Stimulated activated CD4-positive, alpha-beta T cell treated with anti-CD3 and anti-CD28 coated beads, Interleukin-15, amount 100 ng/mL, for 48 hours (primary cell): ENCODE measurements at regions not wholly inside any gene's neighbourhood (a gene's known extent, or its start where the extent isn't known, plus 50 kb on each side); places are given as distances from the start of the nearest gene placed in this dataset.

Experiments used
- DNase-seq, 2 donors: peaks; one replicate each; pipeline ENCODE4 v3.0.0-alpha.2; 2020; ENCODE audit warnings: low read depth in 2 of 2

DNA sequence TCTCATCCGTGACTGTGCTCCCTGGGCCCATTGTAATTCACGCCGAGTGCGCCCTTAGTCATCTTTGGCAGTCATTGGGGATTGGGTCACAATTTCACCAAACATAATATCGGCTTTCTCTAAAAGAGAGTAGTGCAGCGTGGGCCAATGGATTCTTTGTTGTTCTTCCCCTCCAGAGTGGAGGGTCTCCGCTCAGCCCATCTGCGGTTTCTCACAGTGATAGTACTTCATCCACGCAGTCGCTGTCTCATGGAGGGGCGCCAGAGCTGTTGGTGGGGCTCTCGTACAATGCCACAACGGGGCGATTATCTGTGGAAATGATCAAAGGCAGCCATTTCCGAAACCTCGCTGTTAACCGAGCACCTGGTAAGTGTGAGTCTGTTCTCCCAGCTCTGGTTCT lies 321.8 kb downstream of the SNAPC1 start:
- DNase-seq, result no peak

DNA sequence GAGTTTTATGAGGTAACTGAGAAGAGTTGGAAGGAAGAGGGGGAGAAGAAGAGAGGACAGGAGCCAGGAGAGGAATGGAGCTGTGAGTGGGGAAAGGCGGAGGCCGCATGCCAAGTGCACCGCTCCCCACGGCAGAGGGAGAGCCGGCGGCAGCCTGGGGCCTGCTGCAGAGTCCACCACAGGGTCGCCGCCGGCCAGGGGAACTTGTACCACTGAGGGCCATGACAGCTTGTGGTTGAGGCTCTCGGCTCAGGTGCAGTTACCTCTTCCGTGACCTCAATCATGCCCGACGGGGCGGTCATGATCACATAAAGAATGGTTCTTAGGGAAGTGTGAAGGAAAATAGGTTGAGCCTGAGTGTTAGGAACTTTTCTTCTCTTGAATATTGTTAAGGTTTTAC lies 325.0 kb downstream of the SNAPC1 start:
- no peak for DNase-seq

DNA sequence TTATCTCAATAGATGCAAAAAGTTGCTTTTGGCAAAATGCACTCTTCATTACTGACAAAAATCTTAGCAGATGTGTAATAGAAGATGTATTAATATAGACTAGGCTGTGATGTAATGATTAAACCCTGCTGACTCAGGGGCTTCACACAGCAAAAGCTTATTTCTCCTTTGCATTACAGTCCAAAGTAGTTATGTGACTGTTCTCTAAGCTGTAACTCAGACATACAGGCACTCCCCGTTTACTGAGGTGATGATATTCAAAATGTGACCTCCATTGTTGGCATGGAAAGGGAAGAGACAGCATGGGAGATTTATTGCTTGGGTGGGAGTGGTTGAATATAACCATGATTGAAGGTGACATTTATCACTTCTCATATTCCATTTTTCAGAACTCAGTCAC lies 331.5 kb downstream of the SNAPC1 start:
- no peak for DNase-seq

DNA sequence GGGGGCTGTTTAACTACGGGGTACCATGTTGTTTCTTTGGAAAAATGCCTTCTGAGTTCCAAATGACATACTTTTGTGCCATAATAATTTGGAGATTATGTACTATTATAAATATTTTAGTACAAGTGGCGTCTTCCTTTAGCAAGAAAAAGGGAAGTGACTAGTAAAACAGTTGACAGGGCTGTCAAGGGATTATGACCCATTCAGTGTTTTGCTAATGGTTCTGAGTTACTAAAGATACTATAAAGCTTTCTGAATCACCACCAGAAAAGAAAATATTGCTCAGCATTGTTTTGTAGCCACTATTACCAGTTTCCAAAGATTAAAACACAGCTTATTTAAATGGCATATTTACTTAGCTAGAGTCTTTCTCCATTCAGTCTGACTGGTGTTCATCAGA lies 334.9 kb downstream of the SNAPC1 start:
- DNase-seq, result no peak

DNA sequence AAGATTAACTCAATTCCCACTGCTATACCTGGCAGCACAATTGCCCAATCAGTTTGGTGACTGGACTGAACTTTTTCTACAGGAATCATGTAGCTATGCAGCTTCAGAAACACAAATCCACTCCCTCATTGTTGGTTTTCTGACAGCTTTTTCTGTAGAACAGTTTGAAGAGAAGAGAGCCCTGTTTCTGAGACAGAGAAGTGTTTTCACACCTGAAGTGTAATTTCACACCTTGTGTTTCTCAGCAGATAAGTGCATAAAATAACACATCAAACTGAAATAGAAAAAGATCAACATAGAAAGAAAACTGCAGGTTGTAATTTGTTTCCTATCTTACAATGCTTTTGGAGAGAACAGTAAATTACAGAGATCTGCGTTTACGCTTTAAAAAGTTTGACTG lies 335.6 kb downstream of the SNAPC1 start:
- no peak for DNase-seq

DNA sequence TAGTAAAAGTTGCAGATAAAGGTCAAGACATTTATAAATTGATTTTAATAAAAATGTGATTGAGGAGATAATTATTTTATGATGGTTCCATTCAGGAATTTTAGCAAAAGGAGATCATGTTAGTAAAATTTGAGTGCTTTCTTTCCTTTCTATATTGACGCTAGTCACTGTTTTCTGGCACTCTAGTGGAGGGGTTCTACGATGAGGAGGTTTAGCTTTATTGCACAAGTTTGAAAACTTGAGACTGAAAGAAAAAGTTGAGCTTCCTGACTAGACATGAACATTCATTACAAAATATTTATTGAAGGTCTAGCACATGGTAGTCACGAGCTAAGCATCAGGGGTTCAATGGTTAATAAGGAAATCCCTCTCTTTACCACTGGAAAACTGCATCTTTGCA lies 336.1 kb downstream of the SNAPC1 start:
- DNase-seq, result no peak

DNA sequence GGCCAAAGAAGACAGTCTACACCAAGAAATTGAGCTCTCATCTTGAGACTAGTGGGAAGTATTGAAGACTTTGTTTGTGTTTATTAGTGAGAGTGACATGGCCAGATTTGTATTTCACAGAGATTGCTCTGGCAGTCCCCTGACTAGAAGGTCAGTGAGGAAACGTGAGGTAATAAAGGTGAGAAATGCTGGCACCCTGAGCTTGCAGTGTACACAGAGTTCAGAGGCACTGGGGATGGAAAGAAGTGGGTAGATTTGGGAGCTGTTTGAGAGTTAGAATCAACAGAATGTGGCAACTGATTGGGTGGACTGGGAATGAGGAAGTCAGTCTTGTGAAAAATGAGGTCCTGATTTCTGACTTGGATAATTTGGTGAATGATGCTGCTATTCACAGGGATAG lies 336.9 kb downstream of the SNAPC1 start:
- DNase-seq, result no peak

DNA sequence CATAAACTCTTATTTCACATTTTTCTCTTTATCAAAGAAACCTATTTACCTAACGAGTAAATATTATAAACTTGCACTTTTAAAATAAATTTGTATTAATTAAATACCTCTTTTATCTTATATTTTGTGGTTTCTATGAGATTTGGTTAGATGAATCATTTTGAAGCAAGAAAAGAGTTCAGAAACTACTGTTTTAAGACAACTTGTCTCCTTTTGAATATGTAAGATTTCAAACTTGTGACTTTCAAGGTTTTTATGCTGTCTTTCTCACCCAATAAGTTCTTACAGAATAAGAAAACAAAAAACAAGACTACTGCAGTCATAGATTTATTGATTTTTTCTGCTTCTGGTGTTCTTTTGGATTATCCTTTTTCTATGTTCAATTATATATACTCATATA lies 339.0 kb downstream of the SNAPC1 start:
- DNase-seq, result no peak

DNA sequence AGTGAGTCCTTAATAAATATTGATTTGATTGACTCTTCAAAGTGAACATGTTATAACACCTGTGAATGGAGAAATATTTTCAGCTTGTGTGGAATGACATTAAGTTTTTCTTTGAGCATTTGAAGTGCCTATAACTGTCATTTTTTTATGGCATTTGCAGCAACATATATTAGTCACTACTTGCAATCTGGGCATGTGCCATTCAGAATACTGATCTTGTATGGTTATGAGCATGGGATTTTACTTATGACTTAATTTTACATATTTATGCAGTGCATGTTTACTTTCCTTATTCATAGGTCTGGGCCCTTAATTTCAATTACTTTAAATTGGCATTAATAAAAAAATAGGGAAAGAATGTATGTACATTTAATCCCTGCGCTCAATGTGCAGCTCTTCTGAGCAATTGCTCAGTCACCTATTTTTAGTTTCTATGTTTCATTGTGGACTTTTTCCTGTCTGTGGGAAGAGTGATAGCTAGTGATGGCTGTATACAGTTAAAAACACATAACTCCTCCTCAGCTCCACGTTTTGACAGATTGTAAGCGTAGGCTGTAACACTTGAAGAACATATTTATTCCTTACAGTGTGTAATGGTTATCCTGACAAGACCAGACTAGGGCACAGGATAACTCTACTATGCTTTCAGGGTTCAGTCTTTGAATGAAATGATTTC lies 339.6 kb downstream of the SNAPC1 start:
- DNase-seq, result no peak

DNA sequence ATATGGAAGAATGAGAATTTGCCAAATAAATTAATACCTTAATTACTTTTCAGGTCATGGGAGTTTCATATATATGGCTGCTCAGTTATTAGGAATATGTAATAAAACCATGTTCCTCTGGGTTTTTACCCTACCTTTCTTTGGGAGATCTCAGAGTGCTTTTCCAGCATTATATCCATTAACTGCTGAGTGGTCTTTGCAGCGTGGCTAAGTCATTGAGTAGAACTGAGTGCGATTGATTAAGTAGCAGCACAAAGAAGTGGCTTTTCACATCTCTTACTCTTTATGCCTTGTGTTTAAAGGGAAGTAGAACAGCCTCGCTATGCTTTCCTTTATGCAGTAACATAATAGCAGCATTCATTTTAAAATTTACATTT lies 340.1 kb downstream of the SNAPC1 start:
- no peak for DNase-seq

DNA sequence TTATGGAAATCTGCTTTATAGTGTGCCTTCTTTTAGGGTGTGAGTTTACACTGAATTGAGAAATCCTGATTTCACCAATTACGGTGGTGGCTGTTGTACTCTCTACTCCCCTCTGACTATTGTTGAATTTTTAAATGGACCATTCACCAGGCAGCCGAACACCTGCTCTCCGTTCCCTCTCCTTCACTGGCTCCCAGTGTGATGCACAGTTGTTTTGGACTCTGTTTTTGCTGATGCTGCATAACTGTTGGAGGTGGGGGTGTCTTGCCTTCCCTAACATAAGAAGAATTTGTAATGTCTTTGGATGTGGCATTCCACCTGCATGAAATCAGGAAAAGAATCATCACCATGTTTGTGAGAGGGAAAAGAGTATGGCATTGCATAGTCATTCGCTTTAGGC lies 341.2 kb downstream of the SNAPC1 start:
- DNase-seq, result no peak

DNA sequence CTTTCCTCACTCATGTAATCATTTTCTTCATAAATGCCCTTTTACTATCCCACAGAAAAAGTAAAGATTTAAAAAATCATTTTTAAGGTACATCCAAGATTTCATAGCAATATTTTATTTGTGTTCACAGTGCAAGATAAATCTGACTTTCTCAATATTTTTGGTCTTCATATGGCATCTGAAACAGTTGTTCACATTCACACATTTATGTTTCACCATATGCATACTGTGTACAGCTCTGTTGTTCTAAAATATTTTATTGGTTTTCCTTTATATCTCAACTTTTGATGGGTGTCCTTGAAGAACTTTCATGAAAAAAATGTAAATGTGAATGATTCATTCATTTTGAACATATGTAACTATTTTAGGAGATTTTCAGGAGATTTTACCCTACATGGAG lies 348.7 kb downstream of the SNAPC1 start:
- no peak for DNase-seq

DNA sequence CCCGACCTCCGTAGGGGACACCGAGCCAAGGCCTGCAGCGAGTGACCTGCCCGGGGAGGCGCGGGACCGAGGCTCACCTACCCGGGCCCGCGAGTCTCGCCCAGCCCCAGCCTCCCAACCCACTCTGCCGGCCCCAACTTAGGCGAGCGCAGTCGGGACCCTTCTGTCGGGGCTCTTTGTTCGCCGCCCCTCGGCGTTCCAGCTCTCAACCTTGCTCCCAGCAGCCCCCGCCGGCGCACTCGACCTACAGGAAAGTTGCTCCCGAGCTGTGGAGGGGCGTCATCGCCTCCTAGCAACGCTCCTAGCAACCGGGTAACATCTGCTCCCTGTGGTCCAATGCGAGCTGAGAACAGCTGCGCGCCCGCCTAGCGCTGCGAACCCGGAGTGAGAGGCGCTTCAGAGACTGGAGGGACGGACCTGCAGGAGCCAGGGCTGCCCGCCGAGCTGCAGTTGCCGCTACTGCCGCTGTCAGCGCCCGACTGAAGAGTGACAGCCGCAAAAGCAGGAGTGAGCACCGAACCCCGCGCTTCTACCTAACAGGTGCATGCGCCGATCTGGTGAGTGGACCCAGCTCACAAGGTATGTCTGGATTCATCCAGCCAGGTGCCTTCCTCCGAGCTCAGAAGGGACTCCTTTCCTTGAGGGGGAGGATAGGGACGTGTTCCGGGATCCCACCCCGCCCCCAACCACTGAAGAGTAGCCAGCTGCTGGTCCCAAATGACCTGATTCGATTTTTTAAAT lies 355.0 kb downstream of the SNAPC1 start:
- DNase-seq, result peak; percentile 46 to 53

DNA sequence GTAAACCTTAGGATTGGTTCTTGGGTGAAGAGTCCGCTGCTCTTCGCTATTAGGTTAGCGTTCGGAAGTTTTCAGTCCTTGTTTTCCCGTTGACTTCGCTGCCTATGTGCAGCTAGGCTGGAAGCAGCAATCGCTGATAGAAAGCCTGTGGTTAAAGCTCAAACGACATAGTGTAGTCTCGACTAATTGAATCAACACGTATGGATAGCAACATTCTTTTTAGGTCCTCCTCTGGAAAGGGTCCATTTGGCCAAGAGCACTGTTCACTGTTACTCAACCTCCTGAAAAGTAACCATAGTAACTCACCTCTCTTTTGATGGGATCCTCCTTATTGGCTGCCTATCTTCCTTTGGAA lies 355.5 kb downstream of the SNAPC1 start:
- no peak for DNase-seq

DNA sequence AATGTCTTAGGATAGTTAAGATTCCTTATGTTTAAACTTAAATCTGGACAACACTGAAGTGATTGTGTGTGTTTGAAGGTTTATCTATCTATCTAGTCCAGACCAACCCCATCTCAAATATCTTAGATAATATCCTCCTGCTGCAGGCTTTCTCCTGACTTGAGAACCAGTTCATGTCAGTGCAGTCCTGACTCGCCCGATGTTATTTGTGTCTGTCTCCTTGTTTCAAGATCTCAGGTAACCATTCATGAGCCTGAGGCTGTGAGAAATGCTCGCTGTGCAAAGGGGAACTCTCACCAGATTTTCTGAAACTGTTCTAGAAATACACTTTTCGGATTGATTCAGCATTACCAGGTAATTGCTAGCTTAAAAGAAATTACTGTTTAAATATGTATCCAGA lies 356.2 kb downstream of the SNAPC1 start:
- no peak for DNase-seq

DNA sequence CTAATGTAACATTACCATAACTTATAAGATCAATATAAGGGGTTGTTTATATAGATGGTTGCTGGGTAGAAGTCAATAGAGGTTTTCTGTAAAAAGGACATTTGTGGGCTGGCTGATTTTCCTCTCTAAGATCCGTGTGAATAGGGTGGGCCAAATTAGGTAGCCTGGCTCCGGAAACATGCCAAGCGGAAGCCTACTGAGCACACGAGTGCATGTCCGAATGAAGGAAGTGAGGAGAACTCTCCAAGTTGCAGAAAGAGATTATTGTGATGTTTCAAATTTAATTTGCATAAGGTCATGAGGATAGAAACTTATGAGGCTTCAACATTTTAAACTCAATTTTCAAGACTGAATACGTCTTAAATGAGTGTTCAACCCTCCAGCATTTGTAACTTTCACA lies 356.7 kb downstream of the SNAPC1 start:
- no peak for DNase-seq

DNA sequence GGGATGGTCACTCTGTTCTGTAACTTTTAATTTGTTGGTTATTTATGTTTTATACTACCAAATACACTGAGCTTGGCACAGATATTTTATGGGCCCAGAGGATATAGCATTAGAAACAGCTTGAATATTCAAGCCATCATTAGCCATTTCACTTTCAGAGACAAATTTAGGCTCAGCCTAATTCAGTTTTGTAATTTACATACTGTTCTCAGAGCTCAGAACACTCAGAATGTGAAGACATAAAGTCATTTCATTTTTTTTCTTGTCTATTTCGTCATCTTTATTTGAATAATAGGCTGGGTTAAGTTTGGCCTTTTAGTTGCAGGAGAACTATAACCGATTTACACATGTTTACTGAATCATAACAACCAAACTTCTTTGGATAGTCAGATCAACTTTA lies 361.7 kb downstream of the SNAPC1 start:
- DNase-seq, result no peak

DNA sequence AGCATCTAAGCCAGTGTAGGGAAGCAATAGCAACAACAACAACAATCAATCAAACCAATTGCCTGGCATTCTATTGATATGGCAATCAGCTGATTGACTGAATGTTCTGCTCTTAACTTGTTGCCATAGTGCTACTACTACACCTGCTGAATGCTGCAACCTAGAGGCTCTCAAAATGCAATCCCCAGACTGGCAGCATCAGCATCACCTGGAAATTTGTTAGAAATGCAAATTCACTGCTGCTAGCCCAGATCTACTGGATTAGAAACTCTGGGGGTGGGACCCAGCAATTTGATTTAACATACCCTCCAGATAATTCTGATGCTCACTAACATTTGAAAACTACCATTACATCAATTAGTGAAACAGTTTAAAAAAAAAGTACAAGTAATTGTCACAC lies 363.6 kb downstream of the SNAPC1 start:
- DNase-seq, result no peak

DNA sequence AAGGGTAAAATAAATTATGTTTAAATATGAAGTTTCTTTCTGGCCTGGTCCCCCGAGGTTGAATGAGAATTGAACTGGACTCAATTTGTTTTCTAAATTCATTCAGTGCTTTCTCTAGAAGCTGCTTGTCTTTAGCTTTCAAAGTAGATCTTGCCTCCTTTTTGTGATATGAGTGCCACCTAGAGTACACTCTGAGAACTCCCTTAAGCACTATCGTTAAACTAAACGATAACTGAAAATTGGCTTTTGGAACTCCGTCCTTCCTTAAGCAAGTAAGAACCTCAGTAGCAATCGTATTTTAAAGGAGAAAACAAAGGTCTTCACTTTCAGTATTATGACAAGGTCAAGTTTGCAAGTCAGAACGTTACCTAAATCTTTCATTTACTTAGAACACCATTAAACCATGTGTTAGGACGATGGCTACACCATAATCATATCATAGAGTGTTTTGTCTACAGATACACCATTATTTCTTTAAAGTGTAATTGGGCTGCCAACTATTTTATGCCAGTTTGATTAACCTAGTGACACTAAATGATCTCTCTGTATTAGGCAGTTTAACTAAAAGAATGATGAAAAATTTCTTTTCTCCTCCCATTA lies 364.8 kb downstream of the SNAPC1 start:
- DNase-seq, result no peak

DNA sequence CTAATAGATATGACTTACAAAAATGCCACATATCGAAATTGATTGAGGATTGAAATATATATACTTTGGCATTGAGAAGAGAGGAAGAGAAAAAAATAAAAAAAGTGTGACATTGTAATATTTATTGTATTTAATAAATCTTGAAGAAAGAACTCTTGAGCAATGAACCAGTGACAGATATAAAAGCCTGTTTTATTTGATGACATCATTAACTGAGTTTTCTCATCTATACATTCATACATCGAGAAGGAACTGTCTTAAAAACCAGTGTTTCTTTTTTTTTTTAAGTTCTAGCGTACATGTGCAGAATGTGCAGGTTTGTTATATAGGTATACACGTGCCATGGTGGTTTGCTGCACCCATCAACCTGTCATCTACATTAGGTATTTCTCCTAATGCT lies 368.2 kb downstream of the SNAPC1 start:
- DNase-seq, result no peak

DNA sequence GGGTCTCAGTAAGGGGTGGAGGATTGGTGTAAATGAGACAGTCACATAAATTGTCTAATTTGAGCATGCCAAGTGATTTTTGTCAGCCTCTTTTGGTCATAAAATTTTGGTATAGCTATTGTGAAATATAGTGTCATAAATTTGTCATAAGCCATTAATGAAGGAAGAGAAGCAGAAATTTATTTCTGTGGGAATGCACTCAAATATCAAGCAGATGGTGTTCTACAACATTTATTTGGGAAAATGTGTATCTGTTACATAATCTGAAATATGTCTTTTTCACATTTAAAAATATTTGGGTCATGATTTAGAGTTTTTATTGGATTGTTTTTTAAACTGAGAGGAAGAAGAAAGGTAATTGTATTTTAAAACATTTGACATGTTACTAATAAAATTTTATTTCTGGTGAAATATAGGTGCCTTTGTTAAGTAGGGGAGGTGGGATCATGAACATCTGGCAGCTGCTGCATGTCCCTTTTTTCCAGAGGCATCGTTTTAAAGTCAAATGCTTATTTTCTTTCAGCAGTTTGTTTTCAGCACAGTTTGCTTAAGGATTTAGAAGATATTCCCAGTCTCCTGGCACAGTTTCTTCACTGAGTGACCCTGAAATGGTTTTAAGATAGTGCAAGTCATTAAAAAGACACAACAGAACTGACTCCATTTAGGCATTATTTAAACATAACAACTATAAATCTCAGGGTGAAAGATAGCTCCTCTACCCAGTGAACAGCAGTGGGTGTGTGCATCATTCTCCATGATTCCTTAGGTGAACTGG lies 371.7 kb downstream of the SNAPC1 start:
- DNase-seq, result no peak

DNA sequence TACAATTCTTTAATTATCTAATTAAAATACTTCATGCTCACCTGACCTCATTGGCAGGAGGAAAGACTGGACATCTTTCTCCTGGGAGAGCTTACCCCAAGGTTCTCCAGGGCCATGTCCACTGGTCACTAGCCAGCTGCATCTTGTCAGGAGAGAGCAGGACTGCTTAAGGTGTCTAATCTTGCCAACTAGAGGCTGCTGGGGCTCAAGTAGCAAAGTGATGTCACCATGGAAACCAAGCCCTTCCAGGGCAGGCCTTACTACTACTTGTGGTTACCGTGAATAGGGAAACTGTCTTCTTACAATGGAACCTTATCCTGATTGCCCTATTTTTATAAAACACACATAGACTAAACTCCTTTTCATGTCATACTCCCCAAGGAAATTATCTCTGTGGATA lies 376.4 kb downstream of the SNAPC1 start:
- no peak for DNase-seq

DNA sequence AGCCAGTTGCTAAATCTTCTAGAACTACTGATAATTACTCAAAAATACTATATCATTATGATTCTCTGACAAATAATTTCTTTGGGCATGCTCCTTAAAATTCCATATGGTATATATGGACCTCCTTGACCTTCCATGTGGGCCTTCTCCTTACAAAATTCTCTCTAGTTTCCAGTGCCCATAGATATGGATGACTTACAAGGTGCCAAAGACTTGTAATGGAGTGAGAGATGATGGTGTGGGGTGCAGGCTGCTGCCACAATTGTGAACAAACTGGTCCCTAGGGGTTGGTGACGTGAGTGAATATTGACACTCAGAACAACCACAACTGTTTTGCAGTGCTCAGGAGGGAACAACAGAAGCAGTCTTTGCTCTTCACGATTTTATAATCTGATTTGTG lies 378.9 kb downstream of the SNAPC1 start:
- DNase-seq, result no peak
